Cardiac muscle cell (in vitro differentiated cells and primary cell): ENCODE measurements at regions not wholly inside any gene's neighbourhood (a gene's known extent, or its start where the extent isn't known, plus 50 kb on each side); places are given as distances from the start of the nearest gene placed in this dataset.

Experiments
- DNase-seq, 2 donors: peaks; one replicate each; pipeline versions ENCODE4 v3.0.0 to v3.0.0-alpha.2; 2010 to 2017; ENCODE audit warnings: low read depth in 1 of 2, low spot score in 1 of 2
- H3K27ac ChIP-seq: fragments of 200-600 bp; sonication (generic); 2 replicates; pipeline ENCODE4 v1.5.1; 2016
- H3K27me3 ChIP-seq: fragments of 200-600 bp; sonication (generic); 2 replicates; pipeline ENCODE4 v1.6.0; 2016; ENCODE audit warnings: control low read depth
- H3K36me3 ChIP-seq: fragments of 200-600 bp; sonication (generic); 2 replicates; pipeline ENCODE4 v1.5.1; 2016; ENCODE audit warnings: control low read depth
- H3K4me1 ChIP-seq: fragments of 200-600 bp; sonication (generic); 2 replicates; pipeline ENCODE4 v1.8.1; 2017; ENCODE audit warnings: low read depth, mild to moderate bottlenecking, mixed run types
- H3K4me3 ChIP-seq: fragments of 200-600 bp; sonication (generic); 2 replicates; pipeline ENCODE4 v1.5.1; 2016; ENCODE audit warnings: mild to moderate bottlenecking
- H3K9me3 ChIP-seq: fragments of 200-600 bp; sonication (generic); 2 replicates; pipeline ENCODE4 v1.5.1; 2017; ENCODE audit warnings: low read depth, mild to moderate bottlenecking, control low read depth
- CTCF ChIP-seq: IDR thresholded peaks from 2 replicates; pipeline ENCODE4 v1.5.1; 2012; ENCODE audit warnings: low read depth, mild to moderate bottlenecking, low read length

GRCh38 chr3:72597043-72597442 is 251.2 kb downstream of the SHQ1 start:
- no peak for DNase-seq
- Histone ChIP-seq H3K4me1 (peaks cover 17% of the 10 kb centered on the region), H3K9me3 (no peaks in the 10 kb centered on the region), H3K4me3 (no peak overlapping the region), H3K27me3 (no peaks in the 10 kb centered on the region), H3K27ac (no peak overlapping the region), H3K36me3 (no peaks in the 10 kb centered on the region)
- no peak for TF ChIP-seq CTCF

- Histone ChIP-seq H3K27ac (no peak overlapping the region), H3K4me1 (peaks cover 26% of the 10 kb centered on the region), H3K4me3 (no peak overlapping the region), H3K36me3 (no peaks in the 10 kb centered on the region), H3K27me3 (no peaks in the 10 kb centered on the region), H3K9me3 (no peaks in the 10 kb centered on the region)
- no peak for TF ChIP-seq CTCF
- no peak for DNase-seq
Measured at GRCh38 chr3:72595927-72596610, 252.2 kb downstream of the SHQ1 start.

GRCh38 chr3:72595376-72595775 is 252.9 kb downstream of the SHQ1 start:
- Histone ChIP-seq H3K27ac (no peak overlapping the region), H3K4me3 (no peak overlapping the region), H3K27me3 (no peaks in the 10 kb centered on the region), H3K4me1 (peaks cover 33% of the 10 kb centered on the region), H3K36me3 (no peaks in the 10 kb centered on the region), H3K9me3 (no peaks in the 10 kb centered on the region)
- TF ChIP-seq CTCF, result no peak
- DNase-seq, result no peak

- no peaks in the 10 kb centered on the region for H3K27me3 ChIP-seq
- H3K27ac ChIP-seq, result no peak overlapping the region
- no peak for TF ChIP-seq CTCF
- no peak for DNase-seq
- no peaks in the 10 kb centered on the region for H3K9me3 ChIP-seq
- H3K4me1 ChIP-seq, result peaks cover 40% of the 10 kb centered on the region
- H3K4me3 ChIP-seq, result no peak overlapping the region
- no peaks in the 10 kb centered on the region for H3K36me3 ChIP-seq
Measured at GRCh38 chr3:72594615-72595215, 253.5 kb downstream of the SHQ1 start.

- no peak for TF ChIP-seq CTCF
- no peak overlapping the region for H3K27ac ChIP-seq
- H3K9me3 ChIP-seq, result no peaks in the 10 kb centered on the region
- no peaks in the 10 kb centered on the region for H3K36me3 ChIP-seq
- peaks cover 42% of the 10 kb centered on the region for H3K4me1 ChIP-seq
- H3K4me3 ChIP-seq, result no peak overlapping the region
- DNase-seq, result peak in 1 of 2 donors; percentile 41
- no peaks in the 10 kb centered on the region for H3K27me3 ChIP-seq
Measured at GRCh38 chr3:72593881-72594397, 254.3 kb downstream of the SHQ1 start.
